LoVo (cell line): ENCODE measurements at regions not wholly inside any gene's neighbourhood (a gene's known extent, or its start where the extent isn't known, plus 50 kb on each side); places are given as distances from the start of the nearest gene placed in this dataset.

Experiments used
- DNase-seq: peaks from one replicate; pipeline ENCODE4 v3.0.0-alpha.2; 2016; ENCODE audit warnings: low spot score

- DNase-seq, result no peak
Measured at GRCh38 chr4:188552741-188553275, 413.6 kb downstream of the TRIML1 start.

- no peak for DNase-seq
Measured at GRCh38 chr4:188554413-188554812, 415.2 kb downstream of the TRIML1 start.

GRCh38 chr4:188573104-188573503 lies 433.9 kb downstream of the TRIML1 start:
- no peak for DNase-seq

GRCh38 chr4:188578657-188579056 lies 439.4 kb downstream of the TRIML1 start:
- no peak for DNase-seq

- DNase-seq, result no peak
Measured at GRCh38 chr4:188596021-188596420, 456.8 kb downstream of the TRIML1 start.

- no peak for DNase-seq
Measured at GRCh38 chr4:188603646-188604045, 464.4 kb downstream of the TRIML1 start.

- DNase-seq, result no peak
Measured at GRCh38 chr4:188606635-188607034, 467.4 kb downstream of the TRIML1 start.

- DNase-seq, result no peak
Measured at GRCh38 chr4:188611143-188611542, 471.9 kb downstream of the TRIML1 start.

GRCh38 chr4:188612659-188613058 lies 473.4 kb downstream of the TRIML1 start:
- no peak for DNase-seq

- DNase-seq, result no peak
Measured at GRCh38 chr4:188613976-188614375, 474.7 kb downstream of the TRIML1 start.

GRCh38 chr4:188619456-188620149 lies 480.4 kb downstream of the TRIML1 start:
- DNase-seq, result no peak

GRCh38 chr4:188620608-188621007 lies 481.4 kb downstream of the TRIML1 start:
- no peak for DNase-seq

- no peak for DNase-seq
Measured at GRCh38 chr4:188623314-188623854, 484.1 kb downstream of the TRIML1 start.

GRCh38 chr4:188624370-188624769 lies 485.1 kb downstream of the TRIML1 start:
- DNase-seq, result no peak

GRCh38 chr4:188627892-188628291 lies 488.7 kb downstream of the TRIML1 start:
- no peak for DNase-seq

GRCh38 chr4:188639479-188640100 lies 500.3 kb downstream of the TRIML1 start:
- DNase-seq, result no peak

GRCh38 chr4:188647820-188648370 lies 508.7 kb downstream of the TRIML1 start:
- no peak for DNase-seq

GRCh38 chr4:188649635-188650034 lies 510.4 kb downstream of the TRIML1 start:
- DNase-seq, result no peak

- no peak for DNase-seq
Measured at GRCh38 chr4:188650516-188650915, 511.3 kb downstream of the TRIML1 start.

- DNase-seq, result no peak
Measured at GRCh38 chr4:188657365-188657764, 518.1 kb downstream of the TRIML1 start.

- no peak for DNase-seq
Measured at GRCh38 chr4:188658958-188659522, 519.8 kb downstream of the TRIML1 start.

GRCh38 chr4:188660796-188661195 lies 521.6 kb downstream of the TRIML1 start:
- no peak for DNase-seq

- no peak for DNase-seq
Measured at GRCh38 chr4:188661502-188661901, 522.3 kb downstream of the TRIML1 start.
